ENCODE measurements at regions not wholly inside any gene's neighbourhood (a gene's known extent, or its start where the extent isn't known, plus 50 kb on each side); places are given as distances from the start of the nearest gene placed in this dataset.

DNA sequence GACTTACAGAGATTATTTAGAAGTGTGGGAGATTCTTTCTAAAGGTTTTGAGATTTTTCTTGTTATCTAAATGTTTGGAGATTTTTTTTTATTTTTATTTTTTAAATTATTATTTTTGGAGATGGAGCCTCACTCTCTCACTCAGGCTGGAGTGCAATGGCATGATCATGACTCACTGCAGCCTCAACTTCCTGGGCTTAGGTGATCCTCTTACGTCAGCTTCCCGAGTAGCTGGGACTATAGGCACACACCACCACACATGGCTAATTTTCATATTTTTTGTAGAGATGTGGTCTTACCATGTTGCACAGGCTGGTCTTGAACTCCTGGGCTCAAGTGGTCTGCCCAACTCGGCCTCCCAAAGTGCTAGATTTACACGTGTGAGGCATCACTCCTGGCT is 694.5 kb downstream of the TLE1 start:
- TF ChIP-seq, protein P1, sequence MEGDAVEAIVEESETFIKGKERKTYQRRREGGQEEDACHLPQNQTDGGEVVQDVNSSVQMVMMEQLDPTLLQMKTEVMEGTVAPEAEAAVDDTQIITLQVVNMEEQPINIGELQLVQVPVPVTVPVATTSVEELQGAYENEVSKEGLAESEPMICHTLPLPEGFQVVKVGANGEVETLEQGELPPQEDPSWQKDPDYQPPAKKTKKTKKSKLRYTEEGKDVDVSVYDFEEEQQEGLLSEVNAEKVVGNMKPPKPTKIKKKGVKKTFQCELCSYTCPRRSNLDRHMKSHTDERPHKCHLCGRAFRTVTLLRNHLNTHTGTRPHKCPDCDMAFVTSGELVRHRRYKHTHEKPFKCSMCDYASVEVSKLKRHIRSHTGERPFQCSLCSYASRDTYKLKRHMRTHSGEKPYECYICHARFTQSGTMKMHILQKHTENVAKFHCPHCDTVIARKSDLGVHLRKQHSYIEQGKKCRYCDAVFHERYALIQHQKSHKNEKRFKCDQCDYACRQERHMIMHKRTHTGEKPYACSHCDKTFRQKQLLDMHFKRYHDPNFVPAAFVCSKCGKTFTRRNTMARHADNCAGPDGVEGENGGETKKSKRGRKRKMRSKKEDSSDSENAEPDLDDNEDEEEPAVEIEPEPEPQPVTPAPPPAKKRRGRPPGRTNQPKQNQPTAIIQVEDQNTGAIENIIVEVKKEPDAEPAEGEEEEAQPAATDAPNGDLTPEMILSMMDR (IDR thresholded peaks at IDR 0.05), result no peak
- TF ChIP-seq POLR2A (IDR thresholded peaks at IDR 0.05), result no peak

Data from body of pancreas (tissue), 4 donors.